ENCODE measurements at regions not wholly inside any gene's neighbourhood (a gene's known extent, or its start where the extent isn't known, plus 50 kb on each side); places are given as distances from the start of the nearest gene placed in this dataset.
A peak's percentile ranks its signal among the peaks of the same experiment; 100 is the strongest.

DNA sequence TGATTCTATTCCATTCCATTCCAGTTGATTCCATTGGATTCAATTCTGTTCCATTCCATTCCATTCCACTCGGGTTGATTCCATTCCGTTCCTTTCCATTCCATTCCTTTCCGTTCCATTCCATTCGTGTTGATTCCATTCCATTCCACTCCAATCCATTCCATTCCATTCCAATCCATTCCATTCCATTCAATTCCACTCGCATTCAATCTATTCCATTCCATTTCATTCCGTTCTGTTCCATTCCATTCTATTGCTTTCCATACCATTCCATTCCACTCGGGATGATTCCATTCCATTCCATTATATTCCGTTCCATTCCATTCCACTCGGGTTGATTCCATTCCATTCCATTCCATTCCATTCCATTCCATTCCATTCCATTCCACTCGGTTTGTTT is 134.7 kb downstream of the CWH43 start:
- TF ChIP-seq GATA3 (IDR thresholded peaks at IDR 0.05; ENCODE audit: low read depth, low read length): peak; percentile 26; the same call in 1 of the 2 replicates

DNA sequence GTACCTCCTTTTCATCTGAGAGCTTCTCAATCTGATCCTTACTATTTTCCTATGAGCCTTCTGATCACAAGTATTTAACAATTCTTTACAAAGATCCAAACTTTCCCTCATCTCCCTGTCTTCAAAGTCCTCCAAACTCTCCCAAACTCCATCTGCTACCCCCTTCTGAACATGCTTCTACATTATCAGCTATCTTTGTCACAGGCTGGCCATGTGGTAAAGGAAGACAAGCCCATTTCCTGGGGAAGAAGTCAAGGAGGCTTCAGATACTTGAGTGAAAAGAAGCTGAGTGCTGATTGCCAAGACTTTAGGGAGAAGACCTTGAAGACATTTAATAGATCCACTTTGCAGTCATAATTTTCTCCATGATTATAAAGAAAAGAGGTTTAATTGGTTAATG is 231.4 kb downstream of the CWH43 start:
- TF ChIP-seq GATA2 (IDR thresholded peaks at IDR 0.05; ENCODE audit: low read depth, low read length) (no peak), GATA3 (IDR thresholded peaks at IDR 0.05; ENCODE audit: low read depth, low read length) (no peak)

DNA sequence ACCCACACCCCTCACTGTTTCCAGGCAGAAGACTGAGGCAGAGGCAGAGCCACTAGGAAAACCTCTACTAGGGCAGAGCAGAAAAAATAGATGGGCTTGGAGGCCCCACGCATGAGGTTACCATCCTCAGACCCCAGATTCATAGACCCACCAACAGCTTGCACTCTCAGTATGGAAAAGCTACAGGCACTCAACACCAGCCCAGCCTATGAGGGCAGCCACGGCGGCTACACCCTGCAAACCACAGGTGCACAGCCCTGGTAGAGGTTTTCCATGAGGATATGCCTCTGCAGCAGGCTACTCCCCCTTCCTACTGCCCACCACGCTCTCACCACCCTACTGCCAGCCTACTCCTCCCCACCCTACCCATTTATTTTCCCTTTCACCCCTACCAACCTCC is 235.1 kb downstream of the CWH43 start:
- TF ChIP-seq GATA2 (IDR thresholded peaks at IDR 0.05; ENCODE audit: low read depth, low read length) (no peak), GATA3 (IDR thresholded peaks at IDR 0.05; ENCODE audit: low read depth, low read length) (no peak)
